NCI-H1930 (cell line): ENCODE measurements at regions not wholly inside any gene's neighbourhood (a gene's known extent, or its start where the extent isn't known, plus 50 kb on each side); places are given as distances from the start of the nearest gene placed in this dataset.
"Not testable (repeated sequence)": the region's sequence is repeated elsewhere in the genome, so short reads cannot be mapped to it uniquely, and the experiment has no call there.

Experiments
- DNase-seq, 2 experiments: peaks; one replicate each; lab custom pipeline; 2025; lab: John Stamatoyannopoulos, UW

- not testable (repeated sequence) for DNase-seq
Observed at GRCh38 chr2:94576486-94576885, 294.7 kb upstream of the TEKT4 start.

GRCh38 chr2:94577160-94577559 is 294.1 kb upstream of the TEKT4 start:
- not testable (repeated sequence) for DNase-seq

DNA sequence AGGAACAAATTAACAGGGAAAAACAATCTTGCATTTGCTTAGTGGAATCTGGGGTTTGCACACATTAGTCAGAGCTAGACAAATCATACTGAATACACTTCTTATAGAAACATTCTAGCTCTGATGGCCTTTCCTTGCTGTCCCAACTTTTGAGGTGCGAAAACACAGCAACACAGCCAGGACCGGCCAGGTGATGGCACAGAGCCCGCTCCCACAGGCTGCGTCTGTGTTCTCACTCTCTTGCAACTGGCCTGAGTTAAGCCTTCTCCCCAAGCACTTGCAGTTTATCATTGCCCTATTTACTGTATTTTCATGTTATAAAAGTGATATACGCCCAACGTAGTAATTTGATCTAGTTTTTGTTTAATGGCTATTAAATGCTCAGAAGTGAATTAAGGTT is 292.0 kb upstream of the TEKT4 start:
- not testable (repeated sequence) for DNase-seq

DNA sequence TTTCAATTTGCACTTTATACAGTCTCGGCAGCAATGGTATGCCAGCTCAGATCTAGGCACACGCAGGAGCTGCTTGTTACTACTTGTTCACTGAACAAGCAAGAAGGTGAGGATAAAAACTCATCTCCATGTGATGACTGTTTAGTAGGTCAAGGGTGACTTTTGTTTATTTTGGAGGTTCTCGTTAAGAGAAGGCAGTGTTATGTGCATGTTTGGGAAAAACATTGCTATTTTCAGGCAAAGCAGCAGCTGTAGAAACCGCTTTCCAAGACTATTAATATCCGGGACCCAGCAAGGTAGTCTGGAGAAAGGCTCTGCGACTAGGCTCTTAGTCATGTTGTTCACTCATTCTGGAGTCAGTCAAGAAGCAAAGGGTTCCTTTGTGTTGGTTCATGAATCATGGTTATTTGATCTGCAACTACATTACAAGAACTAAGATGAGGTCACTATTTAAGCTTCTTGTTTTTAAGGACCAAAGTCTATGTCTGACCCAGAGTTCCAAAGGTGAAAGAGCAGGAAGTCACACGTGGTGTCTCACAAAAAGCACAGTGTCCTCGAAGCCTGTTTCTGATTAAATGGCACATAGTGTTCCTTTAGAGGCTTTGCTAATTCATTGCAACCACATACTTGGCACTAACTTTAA is 288.0 kb upstream of the TEKT4 start:
- not testable (repeated sequence) for DNase-seq

- DNase-seq: not testable (repeated sequence)
Observed at GRCh38 chr2:94584569-94584968, 286.7 kb upstream of the TEKT4 start.

DNA sequence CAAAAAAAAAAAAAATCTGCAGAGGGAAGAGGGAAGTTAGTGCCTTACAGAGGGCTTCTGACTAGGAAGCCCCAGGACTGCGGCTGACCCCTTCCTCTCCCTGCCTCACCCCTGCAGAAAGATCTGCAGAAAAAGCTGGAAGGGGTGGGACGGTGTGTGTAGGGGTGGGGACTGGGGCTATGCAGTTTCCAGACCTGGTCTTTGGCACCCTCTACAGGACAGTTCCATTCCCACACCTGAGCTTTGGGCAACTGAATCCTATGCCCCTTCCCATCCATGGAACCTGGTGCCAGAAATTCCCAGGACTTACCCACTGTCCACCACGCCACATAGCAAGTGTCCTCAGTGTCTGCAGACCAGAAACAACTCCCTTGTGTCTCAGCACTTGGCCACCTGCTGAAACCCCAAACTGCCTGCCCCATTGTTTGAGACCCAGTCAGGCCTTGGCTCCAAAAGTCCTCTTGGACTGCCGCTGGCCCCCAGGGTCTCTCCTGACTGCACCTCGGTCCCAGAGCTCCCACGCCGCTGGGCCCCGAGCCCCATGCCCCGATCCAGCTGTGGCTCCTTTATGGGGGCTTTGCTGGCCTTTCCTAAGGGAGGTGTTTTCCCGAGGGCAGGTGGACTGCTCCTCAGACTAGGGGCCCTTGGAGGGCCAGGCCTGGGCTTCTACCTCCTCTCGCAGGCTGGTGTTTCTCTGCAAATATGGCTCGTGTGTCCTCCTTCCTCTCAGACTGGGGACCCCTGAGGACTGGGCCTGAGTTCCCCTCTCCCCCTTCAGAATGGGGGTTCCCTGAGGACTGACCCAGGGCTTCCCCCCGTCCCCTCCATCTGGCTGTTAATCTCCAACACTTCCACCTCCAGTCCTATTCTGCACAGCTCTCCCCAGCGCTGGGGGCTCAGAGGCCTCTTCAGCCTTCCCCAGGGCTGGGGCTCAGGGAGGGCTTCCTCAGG is 284.9 kb upstream of the TEKT4 start:
- peak in 1 of 2 experiments; percentile 1 for DNase-seq

- DNase-seq: not testable (repeated sequence)
Observed at GRCh38 chr2:94587042-94587441, 284.2 kb upstream of the TEKT4 start.

- not testable (repeated sequence) for DNase-seq
Observed at GRCh38 chr2:94594019-94594836, 277.0 kb upstream of the TEKT4 start.

DNA sequence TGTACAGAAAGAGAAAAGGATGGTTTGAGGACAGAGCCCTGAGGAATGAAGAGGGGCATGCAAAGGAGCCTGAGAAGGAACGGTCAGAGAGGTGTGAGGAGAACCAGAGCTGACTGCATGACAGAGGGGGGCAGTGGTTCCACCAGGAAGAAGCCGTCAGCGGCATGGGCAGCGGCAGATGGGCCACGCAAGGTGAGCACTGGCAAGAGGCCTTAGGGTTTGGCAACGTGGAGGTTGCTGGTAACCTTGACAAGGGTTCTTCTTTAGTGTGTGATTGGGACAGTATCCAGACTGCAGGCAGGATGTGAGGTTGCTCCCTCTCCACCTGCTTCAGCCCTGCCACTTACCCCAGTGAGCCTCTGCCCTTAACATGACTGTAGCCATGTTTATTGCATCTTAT is 275.3 kb upstream of the TEKT4 start:
- not testable (repeated sequence) for DNase-seq

GRCh38 chr2:94598075-94598713 is 273.0 kb upstream of the TEKT4 start:
- not testable (repeated sequence) for DNase-seq

- not testable (repeated sequence) for DNase-seq
Observed at GRCh38 chr2:94600929-94601328, 270.3 kb upstream of the TEKT4 start.

DNA sequence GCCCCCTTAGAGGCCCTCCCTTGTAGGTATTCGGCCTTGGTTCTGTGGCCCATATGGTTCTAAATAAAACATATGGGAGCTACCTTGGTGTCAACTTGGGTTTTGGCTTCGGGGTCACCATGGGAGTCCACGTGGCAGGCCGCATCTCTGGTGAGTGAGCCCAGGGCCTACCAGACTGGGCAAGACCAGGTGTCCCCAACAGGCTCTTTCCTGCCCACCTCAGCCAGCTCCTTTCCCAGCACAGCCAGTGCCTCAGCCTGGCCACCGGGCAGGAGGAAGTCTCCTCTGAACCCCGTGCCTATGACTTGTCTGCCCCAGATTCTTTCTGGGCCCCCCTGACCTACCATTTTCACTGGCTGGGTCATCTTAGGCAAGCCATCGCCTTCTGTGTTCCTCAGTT is 268.8 kb upstream of the TEKT4 start:
- no peak for DNase-seq

DNA sequence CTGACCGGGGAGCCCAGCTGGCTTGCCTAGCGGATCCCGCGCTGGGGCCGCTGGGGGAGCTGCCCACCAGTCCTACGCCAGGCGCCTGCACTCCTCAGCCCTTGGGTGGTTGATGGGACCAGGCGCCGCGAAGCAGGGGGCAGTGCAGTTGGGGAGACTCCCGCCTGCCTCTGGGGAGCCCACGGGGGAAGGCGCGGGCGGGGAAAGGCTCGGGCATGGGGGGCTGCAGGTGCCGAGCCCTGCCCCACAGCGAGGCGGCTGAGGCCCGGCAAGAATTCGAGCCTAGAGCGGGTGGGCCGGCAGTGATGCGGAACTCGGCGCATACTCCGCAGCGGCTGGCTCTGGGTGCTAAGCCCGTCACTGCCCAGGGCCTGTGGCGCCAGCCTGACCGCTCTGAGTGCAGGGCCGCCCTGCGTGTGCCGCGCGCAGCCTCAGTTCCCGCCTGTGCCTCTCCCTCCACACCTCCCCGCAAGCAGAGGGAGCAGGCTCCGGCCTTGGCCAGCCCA is 249.1 kb upstream of the TEKT4 start:
- no peak for DNase-seq

DNA sequence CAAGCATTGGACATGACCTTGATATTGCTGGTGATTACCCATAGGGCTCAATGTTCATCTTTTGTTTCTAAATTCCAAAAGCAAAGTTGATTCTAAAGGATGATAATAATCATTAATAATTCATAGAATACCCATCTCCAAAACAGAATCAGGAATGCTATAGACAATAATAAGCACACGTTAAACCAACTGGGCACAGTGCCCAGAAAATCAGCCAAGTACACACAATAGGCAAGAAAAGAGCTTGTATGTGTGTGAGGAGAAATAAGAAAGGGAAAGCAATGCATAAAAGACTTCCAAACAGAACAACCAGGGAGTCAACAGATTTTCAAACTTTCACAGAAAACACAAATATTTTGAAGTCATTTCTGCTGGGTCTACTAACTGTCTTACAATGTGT is 242.3 kb upstream of the TEKT4 start:
- DNase-seq: peak in 1 of 2 experiments; percentile 25

GRCh38 chr2:94641397-94641796 is 229.8 kb upstream of the TEKT4 start:
- not testable (repeated sequence) for DNase-seq

- DNase-seq: not testable (repeated sequence)
Observed at GRCh38 chr2:94652131-94652530, 219.1 kb upstream of the TEKT4 start.

DNA sequence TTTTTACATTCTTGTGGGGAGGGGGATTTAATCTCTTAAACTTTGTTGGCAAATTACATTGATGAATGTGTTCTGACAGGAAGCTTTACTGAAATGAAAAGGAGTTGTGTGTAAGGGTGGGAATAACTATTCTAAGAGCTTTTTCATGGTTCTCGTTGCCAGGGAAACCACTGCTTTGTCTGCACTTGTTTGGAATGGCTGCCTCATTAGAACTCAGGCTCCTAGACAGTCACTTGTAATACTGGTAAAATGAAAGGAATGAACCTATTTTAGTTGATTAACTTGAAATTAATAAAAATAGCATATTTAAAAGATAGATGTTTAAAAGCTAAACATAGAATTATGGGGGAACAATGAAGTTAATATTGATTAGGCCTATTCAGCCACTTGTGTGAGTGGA is 201.4 kb upstream of the TEKT4 start:
- DNase-seq: peak; percentile 23 to 38

GRCh38 chr2:94694236-94694635 is 177.0 kb upstream of the TEKT4 start:
- not testable (repeated sequence) for DNase-seq

GRCh38 chr2:94708982-94709381 is 162.2 kb upstream of the TEKT4 start:
- DNase-seq: not testable (repeated sequence)

DNA sequence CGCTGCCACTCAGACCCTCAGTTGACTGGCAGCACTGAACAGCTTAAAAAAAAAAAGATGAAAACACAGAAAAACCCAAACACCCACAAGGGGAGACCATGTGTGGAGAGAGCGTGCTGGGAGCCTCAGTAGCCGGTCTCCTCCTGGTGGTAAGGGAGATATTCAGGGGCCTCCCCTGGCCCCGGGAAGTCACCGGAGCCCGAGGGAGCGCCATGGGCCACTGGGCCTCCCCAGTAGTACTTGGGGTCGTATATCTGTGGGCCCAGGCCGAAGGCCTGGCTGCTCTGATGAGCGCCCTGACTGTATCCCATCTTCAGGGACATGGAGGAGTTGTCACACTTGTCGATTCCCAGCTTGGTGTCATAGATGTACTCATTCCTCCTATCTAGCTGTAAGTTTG is 145.7 kb upstream of the TEKT4 start:
- DNase-seq: no peak

GRCh38 chr2:94735536-94735935 is 135.7 kb upstream of the TEKT4 start:
- DNase-seq: not testable (repeated sequence)
